OCI-LY3 (cell line): ENCODE measurements at regions not wholly inside any gene's neighbourhood (a gene's known extent, or its start where the extent isn't known, plus 50 kb on each side); places are given as distances from the start of the nearest gene placed in this dataset.

Experiments used
- EZH2phosphoT487 ChIP-seq: fragments of 200-600 bp; shearing (Covaris generic); IDR thresholded peaks from 2 replicates; pipeline ENCODE4 v1.6.1; 2018; ENCODE audit warnings: antibody characterized with exemption, mixed run types, low read depth
- TF ChIP-seq, protein P1 (sequence below): fragments of 200-600, 300-600 bp; sonication (generic); IDR thresholded peaks from 2 replicates; pipeline ENCODE4 v1.5.1; 2014; ENCODE audit warnings: antibody characterized with exemption, low read length, low read depth

DNA sequence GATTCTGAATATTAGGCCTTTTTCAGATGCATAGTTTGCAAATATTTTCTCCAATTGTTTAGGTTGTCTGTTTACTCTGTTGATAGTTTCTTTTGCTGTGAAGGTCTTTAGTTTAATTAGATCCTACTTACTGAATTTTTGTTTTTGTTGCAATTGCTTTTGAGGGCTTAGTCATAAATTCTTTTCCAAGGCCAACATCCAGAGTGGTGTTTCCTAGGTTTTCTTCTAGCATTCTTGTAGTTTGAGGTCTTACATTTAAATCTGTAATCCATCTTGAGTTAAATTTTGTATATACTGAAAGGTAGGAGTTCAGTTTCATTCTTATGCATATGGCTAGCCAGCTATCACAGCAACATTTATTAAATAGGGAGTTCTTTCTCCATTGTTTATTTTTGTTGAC, 404.8 kb downstream of the LNPK start:
- TF ChIP-seq, protein P1, sequence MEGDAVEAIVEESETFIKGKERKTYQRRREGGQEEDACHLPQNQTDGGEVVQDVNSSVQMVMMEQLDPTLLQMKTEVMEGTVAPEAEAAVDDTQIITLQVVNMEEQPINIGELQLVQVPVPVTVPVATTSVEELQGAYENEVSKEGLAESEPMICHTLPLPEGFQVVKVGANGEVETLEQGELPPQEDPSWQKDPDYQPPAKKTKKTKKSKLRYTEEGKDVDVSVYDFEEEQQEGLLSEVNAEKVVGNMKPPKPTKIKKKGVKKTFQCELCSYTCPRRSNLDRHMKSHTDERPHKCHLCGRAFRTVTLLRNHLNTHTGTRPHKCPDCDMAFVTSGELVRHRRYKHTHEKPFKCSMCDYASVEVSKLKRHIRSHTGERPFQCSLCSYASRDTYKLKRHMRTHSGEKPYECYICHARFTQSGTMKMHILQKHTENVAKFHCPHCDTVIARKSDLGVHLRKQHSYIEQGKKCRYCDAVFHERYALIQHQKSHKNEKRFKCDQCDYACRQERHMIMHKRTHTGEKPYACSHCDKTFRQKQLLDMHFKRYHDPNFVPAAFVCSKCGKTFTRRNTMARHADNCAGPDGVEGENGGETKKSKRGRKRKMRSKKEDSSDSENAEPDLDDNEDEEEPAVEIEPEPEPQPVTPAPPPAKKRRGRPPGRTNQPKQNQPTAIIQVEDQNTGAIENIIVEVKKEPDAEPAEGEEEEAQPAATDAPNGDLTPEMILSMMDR: no peak
- TF ChIP-seq EZH2phosphoT487: no peak
